Suppressor macrophage treated with lipopolysaccharide for 4 hours (primary cell): ENCODE measurements at regions not wholly inside any gene's neighbourhood (a gene's known extent, or its start where the extent isn't known, plus 50 kb on each side); places are given as distances from the start of the nearest gene placed in this dataset.

Experiments used
- DNase-seq: peaks from one replicate; pipeline ENCODE4 v3.0.0-alpha.2; 2020

GRCh38 chr17:79520167-79521165, 90.4 kb downstream of the RBFOX3 start:
- DNase-seq: no peak

- no peak for DNase-seq
Measured at GRCh38 chr17:79519601-79520000, 91.2 kb downstream of the RBFOX3 start.

GRCh38 chr17:79518585-79519523, 92.0 kb downstream of the RBFOX3 start:
- no peak for DNase-seq

- no peak for DNase-seq
Measured at GRCh38 chr17:79517827-79518584, 92.8 kb downstream of the RBFOX3 start.

- DNase-seq: no peak
Measured at GRCh38 chr17:79515646-79516571, 94.9 kb downstream of the RBFOX3 start.

GRCh38 chr17:79515110-79515509, 95.7 kb downstream of the RBFOX3 start:
- DNase-seq: no peak

GRCh38 chr17:79513820-79514535, 96.9 kb downstream of the RBFOX3 start:
- no peak for DNase-seq

GRCh38 chr17:79513206-79513605, 97.6 kb downstream of the RBFOX3 start:
- DNase-seq: no peak

GRCh38 chr17:79511471-79511870, 99.4 kb downstream of the RBFOX3 start:
- DNase-seq: no peak

- no peak for DNase-seq
Measured at GRCh38 chr17:79510071-79510470, 100.8 kb downstream of the RBFOX3 start.

GRCh38 chr17:79509490-79509889, 101.4 kb downstream of the RBFOX3 start:
- no peak for DNase-seq

GRCh38 chr17:79509008-79509407, 101.8 kb downstream of the RBFOX3 start:
- no peak for DNase-seq

- DNase-seq: no peak
Measured at GRCh38 chr17:79508291-79508716, 102.5 kb downstream of the RBFOX3 start.

- no peak for DNase-seq
Measured at GRCh38 chr17:79506955-79507354, 103.9 kb downstream of the RBFOX3 start.

GRCh38 chr17:79506150-79506870, 104.5 kb downstream of the RBFOX3 start:
- no peak for DNase-seq

- no peak for DNase-seq
Measured at GRCh38 chr17:79505199-79505598, 105.7 kb downstream of the RBFOX3 start.

- DNase-seq: no peak
Measured at GRCh38 chr17:79504181-79504605, 106.7 kb downstream of the RBFOX3 start.

GRCh38 chr17:79503126-79503839, 107.6 kb downstream of the RBFOX3 start:
- no peak for DNase-seq

- DNase-seq: no peak
Measured at GRCh38 chr17:79501910-79502309, 108.9 kb downstream of the RBFOX3 start.
